ENCODE measurements at regions not wholly inside any gene's neighbourhood (a gene's known extent, or its start where the extent isn't known, plus 50 kb on each side); places are given as distances from the start of the nearest gene placed in this dataset.

GRCh38 chr4:114519368-114519767 is 79.2 kb upstream of the UGT8 start:
- TF ChIP-seq CTCF (IDR thresholded peaks at IDR 0.05) (no peak), POLR2A (IDR thresholded peaks at IDR 0.05) (no peak)
